Liver (tissue), 3 donors: ENCODE measurements at regions not wholly inside any gene's neighbourhood (a gene's known extent, or its start where the extent isn't known, plus 50 kb on each side); places are given as distances from the start of the nearest gene placed in this dataset.

Experiments used
- ATF3 ChIP-seq: IDR thresholded peaks from 2 replicates; pipeline ENCODE4 v1.6.1; 2016; ENCODE audit warnings: antibody characterized with exemption
- EGR1 ChIP-seq, 2 donors: IDR thresholded peaks; 2 replicates each; pipeline ENCODE4 v1.6.1; 2016 to 2018; ENCODE audit warnings: antibody characterized with exemption in 2 of 2, low read depth in 2 of 2
- GABPA ChIP-seq, 2 donors: IDR thresholded peaks in 1 of 2; conservative IDR thresholded peaks in 1 of 2; 2 replicates each; pipeline ENCODE4 v1.6.1; 2016; ENCODE audit warnings: antibody characterized with exemption in 2 of 2, mild to moderate bottlenecking in 1 of 2, moderate library complexity in 1 of 2
- JUND ChIP-seq, 2 donors: IDR thresholded peaks; 2 replicates each; pipeline ENCODE4 v1.6.1; 2016; ENCODE audit warnings: antibody characterized with exemption in 2 of 2
- MAX ChIP-seq: IDR thresholded peaks from 2 replicates; pipeline ENCODE4 v1.6.1; 2016; ENCODE audit warnings: antibody characterized with exemption
- RAD21 ChIP-seq, 2 donors: IDR thresholded peaks; 2 replicates each; pipeline ENCODE4 v1.6.1; 2016; ENCODE audit warnings: antibody characterized with exemption in 2 of 2, mild to moderate bottlenecking in 2 of 2
- SP1 ChIP-seq: IDR thresholded peaks from 2 replicates; pipeline ENCODE4 v1.6.1; 2018; ENCODE audit warnings: antibody characterized with exemption, mild to moderate bottlenecking
- TAF1 ChIP-seq: conservative IDR thresholded peaks from 2 replicates; pipeline ENCODE4 v1.6.1; 2016; ENCODE audit warnings: antibody characterized with exemption, mild to moderate bottlenecking
- YY1 ChIP-seq: IDR thresholded peaks from 2 replicates; pipeline ENCODE4 v1.6.1; 2016; ENCODE audit warnings: antibody characterized with exemption, mild to moderate bottlenecking
- ZBTB33 ChIP-seq: IDR thresholded peaks from 2 replicates; pipeline ENCODE4 v1.6.1; 2016; ENCODE audit warnings: antibody characterized with exemption
- TF ChIP-seq, protein P1 (sequence below): fragments of 150-350 bp; IDR thresholded peaks from 2 replicates; pipeline ENCODE4 v1.5.1; 2017; ENCODE audit warnings: improper control_type of control experiment, low read depth, low read length; ENCODE audit not compliant: missing input control
- TF ChIP-seq, protein P2 (sequence below): IDR thresholded peaks from 2 replicates; pipeline ENCODE4 v1.6.1; 2016; ENCODE audit warnings: antibody characterized with exemption, mild to moderate bottlenecking
- donor health status: healthy.
- donor health status: healthy.

DNA sequence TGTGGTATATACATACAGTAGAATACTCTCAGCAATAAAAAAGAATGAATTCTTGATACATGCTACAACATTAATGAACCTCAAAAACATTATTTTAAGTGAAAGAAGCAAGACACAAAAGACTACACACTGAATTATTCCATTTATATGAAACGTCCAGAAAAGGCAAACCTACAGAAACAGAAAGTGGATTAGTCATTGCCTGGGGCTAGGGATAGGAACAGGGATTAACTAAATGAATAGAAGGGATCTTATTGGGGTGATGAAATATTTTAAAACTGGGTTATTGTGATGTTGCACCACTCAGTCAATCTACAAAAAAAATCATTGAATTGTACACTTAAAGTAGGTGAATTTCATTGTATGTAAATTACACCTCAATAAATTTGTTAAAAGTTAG, 326.7 kb downstream of the PIK3R1 start:
- TF ChIP-seq, protein P1, sequence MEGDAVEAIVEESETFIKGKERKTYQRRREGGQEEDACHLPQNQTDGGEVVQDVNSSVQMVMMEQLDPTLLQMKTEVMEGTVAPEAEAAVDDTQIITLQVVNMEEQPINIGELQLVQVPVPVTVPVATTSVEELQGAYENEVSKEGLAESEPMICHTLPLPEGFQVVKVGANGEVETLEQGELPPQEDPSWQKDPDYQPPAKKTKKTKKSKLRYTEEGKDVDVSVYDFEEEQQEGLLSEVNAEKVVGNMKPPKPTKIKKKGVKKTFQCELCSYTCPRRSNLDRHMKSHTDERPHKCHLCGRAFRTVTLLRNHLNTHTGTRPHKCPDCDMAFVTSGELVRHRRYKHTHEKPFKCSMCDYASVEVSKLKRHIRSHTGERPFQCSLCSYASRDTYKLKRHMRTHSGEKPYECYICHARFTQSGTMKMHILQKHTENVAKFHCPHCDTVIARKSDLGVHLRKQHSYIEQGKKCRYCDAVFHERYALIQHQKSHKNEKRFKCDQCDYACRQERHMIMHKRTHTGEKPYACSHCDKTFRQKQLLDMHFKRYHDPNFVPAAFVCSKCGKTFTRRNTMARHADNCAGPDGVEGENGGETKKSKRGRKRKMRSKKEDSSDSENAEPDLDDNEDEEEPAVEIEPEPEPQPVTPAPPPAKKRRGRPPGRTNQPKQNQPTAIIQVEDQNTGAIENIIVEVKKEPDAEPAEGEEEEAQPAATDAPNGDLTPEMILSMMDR = no peak
- TF ChIP-seq TAF1 = no peak
- no peak for TF ChIP-seq RAD21 (IDR thresholded peaks at IDR 0.05)
- TF ChIP-seq YY1 = no peak
- no peak for TF ChIP-seq GABPA (IDR thresholded peaks at IDR 0.05 in 1 of 2, conservative IDR thresholded peaks at IDR 0.05 in 1 of 2)
- TF ChIP-seq, protein P2, sequence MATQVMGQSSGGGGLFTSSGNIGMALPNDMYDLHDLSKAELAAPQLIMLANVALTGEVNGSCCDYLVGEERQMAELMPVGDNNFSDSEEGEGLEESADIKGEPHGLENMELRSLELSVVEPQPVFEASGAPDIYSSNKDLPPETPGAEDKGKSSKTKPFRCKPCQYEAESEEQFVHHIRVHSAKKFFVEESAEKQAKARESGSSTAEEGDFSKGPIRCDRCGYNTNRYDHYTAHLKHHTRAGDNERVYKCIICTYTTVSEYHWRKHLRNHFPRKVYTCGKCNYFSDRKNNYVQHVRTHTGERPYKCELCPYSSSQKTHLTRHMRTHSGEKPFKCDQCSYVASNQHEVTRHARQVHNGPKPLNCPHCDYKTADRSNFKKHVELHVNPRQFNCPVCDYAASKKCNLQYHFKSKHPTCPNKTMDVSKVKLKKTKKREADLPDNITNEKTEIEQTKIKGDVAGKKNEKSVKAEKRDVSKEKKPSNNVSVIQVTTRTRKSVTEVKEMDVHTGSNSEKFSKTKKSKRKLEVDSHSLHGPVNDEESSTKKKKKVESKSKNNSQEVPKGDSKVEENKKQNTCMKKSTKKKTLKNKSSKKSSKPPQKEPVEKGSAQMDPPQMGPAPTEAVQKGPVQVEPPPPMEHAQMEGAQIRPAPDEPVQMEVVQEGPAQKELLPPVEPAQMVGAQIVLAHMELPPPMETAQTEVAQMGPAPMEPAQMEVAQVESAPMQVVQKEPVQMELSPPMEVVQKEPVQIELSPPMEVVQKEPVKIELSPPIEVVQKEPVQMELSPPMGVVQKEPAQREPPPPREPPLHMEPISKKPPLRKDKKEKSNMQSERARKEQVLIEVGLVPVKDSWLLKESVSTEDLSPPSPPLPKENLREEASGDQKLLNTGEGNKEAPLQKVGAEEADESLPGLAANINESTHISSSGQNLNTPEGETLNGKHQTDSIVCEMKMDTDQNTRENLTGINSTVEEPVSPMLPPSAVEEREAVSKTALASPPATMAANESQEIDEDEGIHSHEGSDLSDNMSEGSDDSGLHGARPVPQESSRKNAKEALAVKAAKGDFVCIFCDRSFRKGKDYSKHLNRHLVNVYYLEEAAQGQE = no peak
- no peak for TF ChIP-seq JUND (IDR thresholded peaks at IDR 0.05)
- no peak for TF ChIP-seq MAX
- TF ChIP-seq SP1 = no peak
- TF ChIP-seq ATF3 = no peak
- TF ChIP-seq ZBTB33 = no peak
- no peak for TF ChIP-seq EGR1 (IDR thresholded peaks at IDR 0.05; ENCODE audit: low read depth in 2 of 2)
